ENCODE measurements at regions not wholly inside any gene's neighbourhood (a gene's known extent, or its start where the extent isn't known, plus 50 kb on each side); places are given as distances from the start of the nearest gene placed in this dataset.

DNA sequence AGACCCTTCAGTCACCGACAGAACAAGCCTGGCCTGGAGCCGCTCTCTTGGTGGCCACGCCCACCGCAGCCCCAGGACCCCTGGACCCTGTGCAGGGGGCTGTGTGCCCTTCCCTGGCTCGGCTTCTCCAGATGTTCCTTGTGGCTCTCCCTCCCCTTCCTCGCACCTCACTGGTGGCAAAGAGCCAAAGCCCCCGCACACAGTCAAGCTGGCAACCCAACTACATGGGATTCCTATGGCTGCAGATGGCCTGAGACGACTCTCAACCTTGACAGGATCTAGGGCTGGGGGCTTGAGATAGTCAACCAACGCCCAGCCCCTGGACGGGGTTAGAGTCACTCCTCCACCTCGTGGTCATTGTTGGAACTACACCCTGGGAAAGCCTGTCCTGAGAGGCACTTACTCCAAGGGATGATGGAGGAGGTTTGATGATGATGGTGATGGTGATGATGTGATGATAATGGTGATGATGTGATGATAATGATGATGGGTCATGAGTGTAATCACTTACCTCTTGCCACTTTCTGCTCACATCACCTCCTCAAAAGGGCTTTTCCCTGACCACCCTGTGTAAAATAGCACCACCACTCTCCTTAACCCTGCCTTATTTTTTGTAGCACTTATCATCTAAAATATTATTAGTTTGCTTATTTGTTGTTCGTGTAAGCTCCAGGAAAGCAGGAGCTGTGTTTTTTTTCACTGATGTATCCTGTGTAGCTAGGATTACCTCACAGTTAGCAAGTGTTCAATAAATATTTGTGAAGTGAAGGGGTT is 278.4 kb downstream of the LRFN2 start (continued):
- TF ChIP-seq, protein P1, sequence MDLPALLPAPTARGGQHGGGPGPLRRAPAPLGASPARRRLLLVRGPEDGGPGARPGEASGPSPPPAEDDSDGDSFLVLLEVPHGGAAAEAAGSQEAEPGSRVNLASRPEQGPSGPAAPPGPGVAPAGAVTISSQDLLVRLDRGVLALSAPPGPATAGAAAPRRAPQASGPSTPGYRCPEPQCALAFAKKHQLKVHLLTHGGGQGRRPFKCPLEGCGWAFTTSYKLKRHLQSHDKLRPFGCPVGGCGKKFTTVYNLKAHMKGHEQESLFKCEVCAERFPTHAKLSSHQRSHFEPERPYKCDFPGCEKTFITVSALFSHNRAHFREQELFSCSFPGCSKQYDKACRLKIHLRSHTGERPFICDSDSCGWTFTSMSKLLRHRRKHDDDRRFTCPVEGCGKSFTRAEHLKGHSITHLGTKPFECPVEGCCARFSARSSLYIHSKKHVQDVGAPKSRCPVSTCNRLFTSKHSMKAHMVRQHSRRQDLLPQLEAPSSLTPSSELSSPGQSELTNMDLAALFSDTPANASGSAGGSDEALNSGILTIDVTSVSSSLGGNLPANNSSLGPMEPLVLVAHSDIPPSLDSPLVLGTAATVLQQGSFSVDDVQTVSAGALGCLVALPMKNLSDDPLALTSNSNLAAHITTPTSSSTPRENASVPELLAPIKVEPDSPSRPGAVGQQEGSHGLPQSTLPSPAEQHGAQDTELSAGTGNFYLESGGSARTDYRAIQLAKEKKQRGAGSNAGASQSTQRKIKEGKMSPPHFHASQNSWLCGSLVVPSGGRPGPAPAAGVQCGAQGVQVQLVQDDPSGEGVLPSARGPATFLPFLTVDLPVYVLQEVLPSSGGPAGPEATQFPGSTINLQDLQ (CRISPR knock-in tag; IDR thresholded peaks at IDR 0.05): no peak
- TF ChIP-seq, protein P2, sequence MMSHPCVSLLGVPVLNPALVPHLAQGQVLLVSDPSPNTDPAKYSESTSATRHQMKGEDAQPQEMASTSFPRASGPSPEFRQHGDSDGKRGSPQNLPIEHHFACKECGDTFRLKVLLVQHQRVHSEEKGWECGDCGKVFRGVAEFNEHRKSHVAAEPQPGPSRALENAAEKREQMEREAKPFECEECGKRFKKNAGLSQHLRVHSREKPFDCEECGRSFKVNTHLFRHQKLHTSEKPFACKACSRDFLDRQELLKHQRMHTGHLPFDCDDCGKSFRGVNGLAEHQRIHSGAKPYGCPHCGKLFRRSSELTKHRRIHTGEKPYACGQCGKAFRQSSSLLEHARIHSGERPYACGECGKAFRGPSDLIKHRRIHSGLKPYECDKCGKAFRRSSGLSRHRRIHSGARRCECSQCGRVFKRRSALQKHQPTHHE (CRISPR knock-in tag; IDR thresholded peaks at IDR 0.05; ENCODE audit: borderline replicate concordance): no peak
- TF ChIP-seq SUZ12 (IDR thresholded peaks at IDR 0.05; ENCODE audit: low read depth, low read length) (no peak), E2F1 (CRISPR knock-in tag; IDR thresholded peaks at IDR 0.05) (no peak), HMGA1 (CRISPR knock-in tag; conservative IDR thresholded peaks at IDR 0.05) (no peak), FOSL2 (CRISPR knock-in tag; IDR thresholded peaks at IDR 0.05) (no peak), ZNF547 (CRISPR knock-in tag; IDR thresholded peaks at IDR 0.05) (no peak), ZNF224 (CRISPR knock-in tag; IDR thresholded peaks at IDR 0.05) (no peak), SMC3 (IDR thresholded peaks at IDR 0.05; ENCODE audit: low read length) (peak; percentile 98), PRPF4 (IDR thresholded peaks at IDR 0.05; ENCODE audit: low read depth, low read length, poor library complexity, severe bottlenecking) (no peak), SMAD9 (CRISPR knock-in tag; IDR thresholded peaks at IDR 0.05) (no peak), FOXK1 (CRISPR knock-in tag; IDR thresholded peaks at IDR 0.05; ENCODE audit: borderline replicate concordance, low read depth) (no peak), SIX1 (CRISPR knock-in tag; IDR thresholded peaks at IDR 0.05; ENCODE audit: borderline replicate concordance) (no peak), NONO (IDR thresholded peaks at IDR 0.05) (no peak), NONO (CRISPR knock-in tag; conservative IDR thresholded peaks at IDR 0.05) (no peak), ZNF225 (CRISPR knock-in tag; IDR thresholded peaks at IDR 0.05) (no peak), EEA1 (CRISPR knock-in tag; IDR thresholded peaks at IDR 0.05; ENCODE audit: borderline replicate concordance) (no peak), NCOA5 (CRISPR knock-in tag; IDR thresholded peaks at IDR 0.05) (no peak), RFXAP (CRISPR knock-in tag; IDR thresholded peaks at IDR 0.05; ENCODE audit: borderline replicate concordance) (no peak), ZNF619 (CRISPR knock-in tag; IDR thresholded peaks at IDR 0.05) (no peak)
- TF ChIP-seq, protein P3, sequence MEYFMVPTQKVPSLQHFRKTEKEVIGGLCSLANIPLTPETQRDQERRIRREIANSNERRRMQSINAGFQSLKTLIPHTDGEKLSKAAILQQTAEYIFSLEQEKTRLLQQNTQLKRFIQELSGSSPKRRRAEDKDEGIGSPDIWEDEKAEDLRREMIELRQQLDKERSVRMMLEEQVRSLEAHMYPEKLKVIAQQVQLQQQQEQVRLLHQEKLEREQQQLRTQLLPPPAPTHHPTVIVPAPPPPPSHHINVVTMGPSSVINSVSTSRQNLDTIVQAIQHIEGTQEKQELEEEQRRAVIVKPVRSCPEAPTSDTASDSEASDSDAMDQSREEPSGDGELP (IDR thresholded peaks at IDR 0.05; ENCODE audit: borderline replicate concordance, low read depth): no peak
- TF ChIP-seq, protein P4, sequence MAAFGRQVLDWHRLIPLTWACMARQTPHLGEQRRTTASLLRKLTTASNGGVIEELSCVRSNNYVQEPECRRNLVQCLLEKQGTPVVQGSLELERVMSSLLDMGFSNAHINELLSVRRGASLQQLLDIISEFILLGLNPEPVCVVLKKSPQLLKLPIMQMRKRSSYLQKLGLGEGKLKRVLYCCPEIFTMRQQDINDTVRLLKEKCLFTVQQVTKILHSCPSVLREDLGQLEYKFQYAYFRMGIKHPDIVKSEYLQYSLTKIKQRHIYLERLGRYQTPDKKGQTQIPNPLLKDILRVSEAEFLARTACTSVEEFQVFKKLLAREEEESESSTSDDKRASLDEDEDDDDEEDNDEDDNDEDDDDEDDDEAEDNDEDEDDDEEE (CRISPR knock-in tag; IDR thresholded peaks at IDR 0.05): no peak
- TF ChIP-seq, protein P5, sequence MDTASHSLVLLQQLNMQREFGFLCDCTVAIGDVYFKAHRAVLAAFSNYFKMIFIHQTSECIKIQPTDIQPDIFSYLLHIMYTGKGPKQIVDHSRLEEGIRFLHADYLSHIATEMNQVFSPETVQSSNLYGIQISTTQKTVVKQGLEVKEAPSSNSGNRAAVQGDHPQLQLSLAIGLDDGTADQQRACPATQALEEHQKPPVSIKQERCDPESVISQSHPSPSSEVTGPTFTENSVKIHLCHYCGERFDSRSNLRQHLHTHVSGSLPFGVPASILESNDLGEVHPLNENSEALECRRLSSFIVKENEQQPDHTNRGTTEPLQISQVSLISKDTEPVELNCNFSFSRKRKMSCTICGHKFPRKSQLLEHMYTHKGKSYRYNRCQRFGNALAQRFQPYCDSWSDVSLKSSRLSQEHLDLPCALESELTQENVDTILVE (CRISPR knock-in tag; IDR thresholded peaks at IDR 0.05): no peak
